ENCODE measurements at regions not wholly inside any gene's neighbourhood (a gene's known extent, or its start where the extent isn't known, plus 50 kb on each side); places are given as distances from the start of the nearest gene placed in this dataset.

DNA sequence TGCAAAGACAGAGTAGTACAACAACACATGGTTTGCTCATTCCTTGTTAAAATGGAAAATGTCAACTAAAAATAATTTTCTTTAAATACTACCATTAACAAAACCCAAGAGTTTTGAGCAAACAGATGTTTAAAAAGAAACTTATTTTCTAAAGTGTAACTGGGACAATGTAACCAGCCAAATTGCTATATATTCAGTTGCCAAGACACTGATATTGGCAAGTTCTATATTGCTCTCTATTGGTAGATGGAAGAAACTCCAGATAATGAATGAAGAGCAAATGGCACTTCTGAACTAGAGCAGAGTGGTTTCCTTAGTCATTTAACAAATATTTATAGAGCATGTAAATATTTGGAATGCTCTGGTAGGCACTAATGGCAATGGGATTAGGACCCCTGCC lies 966.2 kb downstream of the RPA4 start:
- H3K4me3 ChIP-seq, result no peak overlapping the region
- intact Hi-C loops (cut with DNase I, micrococcal nuclease), result no loop called here
- ATAC-seq, result no peak
- DNase-seq, result no peak
- TF ChIP-seq, protein P1, sequence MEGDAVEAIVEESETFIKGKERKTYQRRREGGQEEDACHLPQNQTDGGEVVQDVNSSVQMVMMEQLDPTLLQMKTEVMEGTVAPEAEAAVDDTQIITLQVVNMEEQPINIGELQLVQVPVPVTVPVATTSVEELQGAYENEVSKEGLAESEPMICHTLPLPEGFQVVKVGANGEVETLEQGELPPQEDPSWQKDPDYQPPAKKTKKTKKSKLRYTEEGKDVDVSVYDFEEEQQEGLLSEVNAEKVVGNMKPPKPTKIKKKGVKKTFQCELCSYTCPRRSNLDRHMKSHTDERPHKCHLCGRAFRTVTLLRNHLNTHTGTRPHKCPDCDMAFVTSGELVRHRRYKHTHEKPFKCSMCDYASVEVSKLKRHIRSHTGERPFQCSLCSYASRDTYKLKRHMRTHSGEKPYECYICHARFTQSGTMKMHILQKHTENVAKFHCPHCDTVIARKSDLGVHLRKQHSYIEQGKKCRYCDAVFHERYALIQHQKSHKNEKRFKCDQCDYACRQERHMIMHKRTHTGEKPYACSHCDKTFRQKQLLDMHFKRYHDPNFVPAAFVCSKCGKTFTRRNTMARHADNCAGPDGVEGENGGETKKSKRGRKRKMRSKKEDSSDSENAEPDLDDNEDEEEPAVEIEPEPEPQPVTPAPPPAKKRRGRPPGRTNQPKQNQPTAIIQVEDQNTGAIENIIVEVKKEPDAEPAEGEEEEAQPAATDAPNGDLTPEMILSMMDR (IDR thresholded peaks at IDR 0.05), result no peak
- no peaks in the 10 kb centered on the region for H3K36me3 ChIP-seq (ENCODE audit: low read depth)
- no peaks in the 10 kb centered on the region for H3K4me1 ChIP-seq (ENCODE audit: low read depth)
- no peaks in the 10 kb centered on the region for H3K9me3 ChIP-seq

DNA sequence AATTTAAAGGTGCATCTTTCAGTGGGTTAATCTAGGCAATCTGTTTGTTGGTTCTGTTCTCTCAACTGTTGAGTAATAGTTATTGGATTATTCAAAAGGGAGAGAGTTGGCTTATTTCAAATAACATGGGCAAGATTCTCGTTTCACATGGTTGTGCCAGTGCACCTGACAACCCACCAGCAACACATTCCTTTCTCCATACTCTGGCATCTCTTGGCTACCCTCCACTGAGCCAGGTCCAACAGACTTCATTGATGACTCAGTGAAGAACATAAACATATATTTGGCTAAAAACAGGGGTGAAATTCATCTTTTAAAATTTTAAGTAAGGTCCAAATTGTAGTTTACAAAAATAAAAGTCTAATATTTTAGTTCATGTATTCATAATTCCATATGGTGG lies 967.2 kb downstream of the RPA4 start:
- Histone ChIP-seq H3K36me3 (ENCODE audit: low read depth) (no peaks in the 10 kb centered on the region), H3K4me1 (ENCODE audit: low read depth) (no peaks in the 10 kb centered on the region), H3K4me3 (no peak overlapping the region), H3K9me3 (no peaks in the 10 kb centered on the region)
- TF ChIP-seq, protein P1 (IDR thresholded peaks at IDR 0.05), result no peak
- DNase-seq (no peak), ATAC-seq (no peak)
- intact Hi-C loops (cut with DNase I, micrococcal nuclease), result no loop called here

DNA sequence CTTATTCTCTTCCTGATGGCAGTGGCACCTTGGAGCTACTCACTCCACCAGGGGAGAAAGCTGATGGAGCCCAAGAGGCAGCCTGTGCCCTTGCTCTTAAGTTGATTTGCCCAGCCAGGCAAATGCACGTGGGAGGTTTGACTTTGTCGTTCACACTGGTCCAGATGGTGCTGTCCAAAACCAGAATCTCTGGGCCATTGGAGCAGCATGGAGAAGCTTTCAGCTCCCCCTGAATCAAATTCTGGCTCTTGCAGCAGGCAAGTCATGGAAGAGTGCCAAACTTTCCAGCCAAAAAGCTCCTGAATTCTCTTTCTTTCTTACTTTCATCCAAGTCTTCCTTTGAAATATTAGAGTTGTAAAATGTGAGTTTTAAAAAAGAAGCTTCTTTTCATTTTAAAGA lies 970.4 kb downstream of the RPA4 start:
- no peaks in the 10 kb centered on the region for H3K36me3 ChIP-seq (ENCODE audit: low read depth)
- ATAC-seq (no peak), DNase-seq (no peak)
- intact Hi-C loops (cut with DNase I, micrococcal nuclease), result no loop called here
- H3K4me1 ChIP-seq (ENCODE audit: low read depth), result no peaks in the 10 kb centered on the region
- H3K9me3 ChIP-seq, result no peaks in the 10 kb centered on the region
- TF ChIP-seq, protein P1 (IDR thresholded peaks at IDR 0.05), result no peak
- H3K4me3 ChIP-seq, result no peak overlapping the region

DNA sequence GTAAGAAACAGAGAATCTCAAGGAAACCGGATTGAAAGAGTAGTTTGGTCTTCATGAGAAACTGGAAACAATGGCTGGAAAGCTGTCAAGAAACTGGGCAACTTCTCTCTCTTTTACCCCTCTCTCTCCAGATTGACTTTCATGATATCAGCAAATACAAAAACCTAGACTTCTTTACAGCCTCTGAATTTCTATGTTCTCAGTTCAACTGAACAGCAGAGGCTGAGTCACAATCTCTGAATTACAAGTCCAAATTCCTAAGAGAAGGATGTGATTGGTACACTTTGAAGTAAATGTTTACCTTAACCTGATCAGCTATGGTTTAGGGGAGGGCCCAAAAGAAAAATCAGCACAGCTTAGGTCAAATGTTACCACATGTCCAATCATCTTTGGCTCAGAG lies 974.9 kb downstream of the RPA4 start:
- DNase-seq (no peak), ATAC-seq (no peak)
- H3K36me3 ChIP-seq (ENCODE audit: low read depth), result no peaks in the 10 kb centered on the region
- TF ChIP-seq, protein P1 (IDR thresholded peaks at IDR 0.05), result no peak
- H3K4me3 ChIP-seq, result no peak overlapping the region
- no peaks in the 10 kb centered on the region for H3K9me3 ChIP-seq
- intact Hi-C loops (cut with DNase I, micrococcal nuclease), result no loop called here
- no peaks in the 10 kb centered on the region for H3K4me1 ChIP-seq (ENCODE audit: low read depth)

DNA sequence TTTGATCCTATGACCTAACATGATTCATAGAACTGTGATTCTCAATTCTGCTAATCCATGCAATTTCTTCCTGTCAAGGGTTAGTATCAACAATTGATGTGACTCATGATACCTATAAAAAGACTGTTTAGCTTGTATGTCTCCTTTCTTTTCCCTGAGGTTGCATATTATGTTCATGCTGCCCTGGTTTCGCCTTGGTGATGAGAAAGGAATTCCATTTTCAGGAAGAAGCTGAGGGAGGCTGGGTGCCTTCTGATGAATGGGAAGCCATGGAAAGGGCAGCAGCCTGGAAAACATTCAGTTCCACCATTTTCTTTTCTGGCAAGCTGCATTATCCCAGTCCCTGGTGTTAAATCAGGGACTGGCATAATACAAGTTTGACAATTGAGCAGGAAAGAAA lies 976.5 kb downstream of the RPA4 start:
- ATAC-seq (no peak), DNase-seq (no peak)
- no peaks in the 10 kb centered on the region for H3K9me3 ChIP-seq
- H3K36me3 ChIP-seq (ENCODE audit: low read depth), result no peaks in the 10 kb centered on the region
- no peak overlapping the region for H3K4me3 ChIP-seq
- intact Hi-C loops (cut with DNase I, micrococcal nuclease), result no loop called here
- TF ChIP-seq, protein P1 (IDR thresholded peaks at IDR 0.05), result no peak
- H3K4me1 ChIP-seq (ENCODE audit: low read depth), result no peaks in the 10 kb centered on the region

DNA sequence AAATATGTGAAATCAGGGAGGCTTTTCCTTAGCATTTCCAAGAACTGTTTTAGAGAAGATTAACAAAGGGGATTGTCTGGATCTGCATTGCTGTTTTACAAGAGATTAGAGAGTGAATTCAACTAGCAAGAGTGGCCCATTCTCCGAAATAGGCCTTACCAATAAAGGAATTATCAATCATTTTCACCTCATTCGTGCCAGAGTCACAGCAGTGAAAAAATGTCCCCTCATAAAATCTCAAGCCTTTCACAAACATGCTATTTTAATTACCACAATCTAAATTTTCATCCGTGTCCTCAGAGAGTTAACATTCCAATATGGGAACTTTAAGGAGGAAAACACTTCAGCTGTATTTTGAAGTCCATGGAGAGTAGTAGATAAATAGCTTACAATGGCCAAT lies 979.6 kb downstream of the RPA4 start:
- Histone ChIP-seq H3K4me1 (ENCODE audit: low read depth) (no peaks in the 10 kb centered on the region), H3K9me3 (no peaks in the 10 kb centered on the region), H3K36me3 (ENCODE audit: low read depth) (no peaks in the 10 kb centered on the region), H3K4me3 (no peak overlapping the region)
- no peak for ATAC-seq
- TF ChIP-seq, protein P1 (IDR thresholded peaks at IDR 0.05), result no peak
- intact Hi-C loops (cut with DNase I, micrococcal nuclease), result no loop called here
- no peak for DNase-seq
